ENCODE measurements at regions not wholly inside any gene's neighbourhood (a gene's known extent, or its start where the extent isn't known, plus 50 kb on each side); places are given as distances from the start of the nearest gene placed in this dataset.

GRCh38 chr5:8842971-8843551, 702.8 kb downstream of the SEMA5A start:
- peak; percentile 97 for ATAC-seq
- TF ChIP-seq CREB5 (CRISPR knock-in tag; IDR thresholded peaks at IDR 0.05; ENCODE audit: low read depth) = no peak
- TF ChIP-seq CSDC2 (CRISPR knock-in tag; IDR thresholded peaks at IDR 0.05) = no peak
- no peak for TF ChIP-seq PATZ1 (CRISPR knock-in tag; IDR thresholded peaks at IDR 0.05; ENCODE audit: borderline replicate concordance)
- no peak for TF ChIP-seq SNAI2 (CRISPR knock-in tag; IDR thresholded peaks at IDR 0.05)
- no peak for TF ChIP-seq BACH2 (CRISPR knock-in tag; IDR thresholded peaks at IDR 0.05; ENCODE audit: borderline replicate concordance)
- TF ChIP-seq PPARA (CRISPR knock-in tag; IDR thresholded peaks at IDR 0.05; ENCODE audit: borderline replicate concordance) = no peak
- TF ChIP-seq ZNF8 (CRISPR knock-in tag; IDR thresholded peaks at IDR 0.05) = no peak
- TF ChIP-seq ESRRG (CRISPR knock-in tag; IDR thresholded peaks at IDR 0.05) = no peak
- TF ChIP-seq ZC3H10 (CRISPR knock-in tag; IDR thresholded peaks at IDR 0.05) = no peak
- no peak for TF ChIP-seq ZFP30 (CRISPR knock-in tag; IDR thresholded peaks at IDR 0.05)
- no peak for TF ChIP-seq ZFP3 (CRISPR knock-in tag; IDR thresholded peaks at IDR 0.05)
- no peak for TF ChIP-seq POU6F1 (CRISPR knock-in tag; IDR thresholded peaks at IDR 0.05; ENCODE audit: borderline replicate concordance, low read depth)
- TF ChIP-seq ISL1 (CRISPR knock-in tag; IDR thresholded peaks at IDR 0.05) = no peak
- TF ChIP-seq GLIS3 (CRISPR knock-in tag; IDR thresholded peaks at IDR 0.05) = no peak
- no peak for TF ChIP-seq ARNTL (CRISPR knock-in tag; IDR thresholded peaks at IDR 0.05; ENCODE audit: borderline replicate concordance, low read depth)
- TF ChIP-seq TOX (CRISPR knock-in tag; IDR thresholded peaks at IDR 0.05; ENCODE audit: borderline replicate concordance) = no peak
- no peak for TF ChIP-seq ZNF565 (CRISPR knock-in tag; conservative IDR thresholded peaks at IDR 0.05; ENCODE audit: low read depth)
- TF ChIP-seq, protein P1, sequence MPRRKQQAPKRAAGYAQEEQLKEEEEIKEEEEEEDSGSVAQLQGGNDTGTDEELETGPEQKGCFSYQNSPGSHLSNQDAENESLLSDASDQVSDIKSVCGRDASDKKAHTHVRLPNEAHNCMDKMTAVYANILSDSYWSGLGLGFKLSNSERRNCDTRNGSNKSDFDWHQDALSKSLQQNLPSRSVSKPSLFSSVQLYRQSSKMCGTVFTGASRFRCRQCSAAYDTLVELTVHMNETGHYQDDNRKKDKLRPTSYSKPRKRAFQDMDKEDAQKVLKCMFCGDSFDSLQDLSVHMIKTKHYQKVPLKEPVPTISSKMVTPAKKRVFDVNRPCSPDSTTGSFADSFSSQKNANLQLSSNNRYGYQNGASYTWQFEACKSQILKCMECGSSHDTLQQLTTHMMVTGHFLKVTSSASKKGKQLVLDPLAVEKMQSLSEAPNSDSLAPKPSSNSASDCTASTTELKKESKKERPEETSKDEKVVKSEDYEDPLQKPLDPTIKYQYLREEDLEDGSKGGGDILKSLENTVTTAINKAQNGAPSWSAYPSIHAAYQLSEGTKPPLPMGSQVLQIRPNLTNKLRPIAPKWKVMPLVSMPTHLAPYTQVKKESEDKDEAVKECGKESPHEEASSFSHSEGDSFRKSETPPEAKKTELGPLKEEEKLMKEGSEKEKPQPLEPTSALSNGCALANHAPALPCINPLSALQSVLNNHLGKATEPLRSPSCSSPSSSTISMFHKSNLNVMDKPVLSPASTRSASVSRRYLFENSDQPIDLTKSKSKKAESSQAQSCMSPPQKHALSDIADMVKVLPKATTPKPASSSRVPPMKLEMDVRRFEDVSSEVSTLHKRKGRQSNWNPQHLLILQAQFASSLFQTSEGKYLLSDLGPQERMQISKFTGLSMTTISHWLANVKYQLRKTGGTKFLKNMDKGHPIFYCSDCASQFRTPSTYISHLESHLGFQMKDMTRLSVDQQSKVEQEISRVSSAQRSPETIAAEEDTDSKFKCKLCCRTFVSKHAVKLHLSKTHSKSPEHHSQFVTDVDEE (CRISPR knock-in tag; IDR thresholded peaks at IDR 0.05) = no peak
- no peak for TF ChIP-seq OSR1 (CRISPR knock-in tag; IDR thresholded peaks at IDR 0.05)

DNA sequence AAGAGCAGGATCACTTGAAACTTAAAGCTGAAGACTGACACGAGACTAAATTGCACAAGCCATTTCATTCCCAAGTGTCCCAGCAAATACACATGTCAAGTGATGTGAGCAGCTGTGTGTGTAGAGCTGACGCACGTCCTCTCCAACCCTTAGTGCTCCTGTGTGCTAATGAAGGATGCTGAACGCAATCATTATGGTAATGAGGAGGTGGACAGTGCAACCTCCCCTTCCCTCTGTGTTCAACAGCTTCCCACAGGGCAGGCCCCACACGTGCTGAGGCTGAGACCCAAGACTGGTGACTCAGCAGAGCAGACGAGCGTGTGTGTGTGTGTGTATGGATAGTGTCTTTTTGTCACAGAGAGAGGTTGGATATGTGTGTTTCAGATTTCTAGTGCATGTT, 702.1 kb downstream of the SEMA5A start:
- ATAC-seq = peak; percentile 71
- TF ChIP-seq ISL1 (CRISPR knock-in tag; IDR thresholded peaks at IDR 0.05) = no peak
- TF ChIP-seq TOX (CRISPR knock-in tag; IDR thresholded peaks at IDR 0.05; ENCODE audit: borderline replicate concordance) = no peak
- TF ChIP-seq, protein P1 (CRISPR knock-in tag; IDR thresholded peaks at IDR 0.05) = no peak
- no peak for TF ChIP-seq CSRNP3 (CRISPR knock-in tag; IDR thresholded peaks at IDR 0.05)
- no peak for TF ChIP-seq PPARA (CRISPR knock-in tag; IDR thresholded peaks at IDR 0.05; ENCODE audit: borderline replicate concordance)
- TF ChIP-seq SNAI2 (CRISPR knock-in tag; IDR thresholded peaks at IDR 0.05) = no peak
- TF ChIP-seq ARNTL (CRISPR knock-in tag; IDR thresholded peaks at IDR 0.05; ENCODE audit: borderline replicate concordance, low read depth) = no peak
- no peak for TF ChIP-seq ZC3H10 (CRISPR knock-in tag; IDR thresholded peaks at IDR 0.05)
- no peak for TF ChIP-seq ZFP3 (CRISPR knock-in tag; IDR thresholded peaks at IDR 0.05)
- TF ChIP-seq CSDC2 (CRISPR knock-in tag; IDR thresholded peaks at IDR 0.05) = no peak

Data from SK-N-SH treated with all-trans-retinoic acid at 6 μM for 48 hours (cell line).